ENCODE measurements at regions not wholly inside any gene's neighbourhood (a gene's known extent, or its start where the extent isn't known, plus 50 kb on each side); places are given as distances from the start of the nearest gene placed in this dataset.
"Not testable (repeated sequence)": the region's sequence is repeated elsewhere in the genome, so short reads cannot be mapped to it uniquely, and the experiment has no call there.

- WGBS: 99% methylated on average over 1 of the region's 1 CpG
- H3K27ac ChIP-seq (ENCODE audit: low read depth): no peak overlapping the region
- H3K4me1 ChIP-seq (ENCODE audit: insufficient read depth): no peaks in the 10 kb centered on the region
- no peaks in the 10 kb centered on the region for H3K36me3 ChIP-seq (ENCODE audit: insufficient read depth)
- no peak for DNase-seq (ENCODE audit: extremely low spot score)
- H3K4me3 ChIP-seq (ENCODE audit: low read depth, low read length): no peak overlapping the region
Observed at GRCh38 chr12:84384384-84384783, 528.2 kb downstream of the SLC6A15 start.

DNA sequence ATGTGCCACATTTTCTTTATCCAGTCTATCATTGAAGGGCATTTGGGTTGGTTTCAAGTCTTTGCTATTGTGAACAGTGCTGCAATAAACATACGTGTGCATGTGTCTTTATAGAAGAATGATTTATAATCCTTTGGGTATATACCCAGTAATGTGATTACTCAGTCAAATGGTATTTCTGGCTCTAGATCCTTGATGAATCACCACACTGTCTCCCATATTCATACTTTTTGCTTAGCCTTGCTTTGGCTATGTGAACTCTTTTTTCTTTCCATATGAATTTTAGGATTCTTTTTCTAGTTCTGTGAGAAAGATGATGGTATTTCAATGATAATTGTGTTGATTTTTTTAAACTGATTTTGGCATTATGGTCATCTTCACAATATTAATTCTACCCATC, 530.1 kb downstream of the SLC6A15 start:
- not testable (repeated sequence) for H3K4me1 ChIP-seq (ENCODE audit: insufficient read depth); H3K27ac ChIP-seq (ENCODE audit: low read depth); H3K4me3 ChIP-seq (ENCODE audit: low read depth, low read length); DNase-seq (ENCODE audit: extremely low spot score); H3K36me3 ChIP-seq (ENCODE audit: insufficient read depth)
- 53% methylated on average over 1 of the region's 1 CpG for WGBS

DNA sequence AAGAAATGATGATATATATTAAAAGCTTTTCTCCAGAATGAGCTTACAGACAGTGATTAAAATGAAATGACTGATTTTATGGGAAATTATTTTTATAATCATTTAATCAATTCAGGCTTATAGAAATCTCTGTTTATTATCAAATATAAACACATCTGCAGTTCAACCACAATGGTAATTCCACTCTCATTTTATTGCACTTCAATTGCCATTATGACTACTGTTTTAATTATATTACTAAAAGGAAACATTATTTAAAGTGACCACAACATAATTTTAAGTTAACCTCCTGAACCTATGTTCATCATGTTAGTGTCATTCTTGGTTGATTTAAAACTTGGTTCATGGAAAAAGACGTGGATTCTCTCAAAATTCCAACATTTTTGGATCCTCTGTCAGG, 536.3 kb downstream of the SLC6A15 start:
- H3K4me1 ChIP-seq (ENCODE audit: insufficient read depth): no peaks in the 10 kb centered on the region
- no peaks in the 10 kb centered on the region for H3K36me3 ChIP-seq (ENCODE audit: insufficient read depth)
- DNase-seq (ENCODE audit: extremely low spot score): no peak
- H3K4me3 ChIP-seq (ENCODE audit: low read depth, low read length): no peak overlapping the region
- H3K27ac ChIP-seq (ENCODE audit: low read depth): no peak overlapping the region
- WGBS: 59% methylated on average over 1 of the region's 1 CpG

- H3K36me3 ChIP-seq (ENCODE audit: insufficient read depth): no peaks in the 10 kb centered on the region
- no peak overlapping the region for H3K4me3 ChIP-seq (ENCODE audit: low read depth, low read length)
- WGBS: 37% methylated on average over 1 of the region's 1 CpG
- no peak overlapping the region for H3K27ac ChIP-seq (ENCODE audit: low read depth)
- DNase-seq (ENCODE audit: extremely low spot score): no peak
- no peaks in the 10 kb centered on the region for H3K4me1 ChIP-seq (ENCODE audit: insufficient read depth)
Observed at GRCh38 chr12:84375449-84376170, 537.0 kb downstream of the SLC6A15 start.

DNA sequence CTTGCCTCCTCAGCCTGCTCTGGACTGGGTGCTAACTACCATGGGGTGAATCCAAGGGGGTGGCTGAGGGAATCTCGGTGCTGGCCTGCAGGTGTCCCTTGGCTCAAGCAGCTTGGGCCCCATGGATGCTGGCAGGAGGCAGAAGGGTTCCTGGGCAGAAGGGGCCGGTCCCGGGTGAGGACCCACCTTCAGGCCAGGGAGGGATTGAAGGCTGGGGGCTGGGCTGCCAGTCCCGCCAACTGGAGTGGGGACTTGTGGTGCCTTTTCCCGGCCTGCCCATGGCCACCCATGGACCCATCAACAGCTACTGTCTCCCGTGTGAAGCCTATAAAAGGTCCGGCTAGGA, 550.1 kb downstream of the SLC6A15 start:
- WGBS: 97% methylated on average over 7 of the region's 7 CpGs
- no peak for DNase-seq (ENCODE audit: extremely low spot score)
- H3K4me3 ChIP-seq (ENCODE audit: low read depth, low read length): no peak overlapping the region
- no peaks in the 10 kb centered on the region for H3K36me3 ChIP-seq (ENCODE audit: insufficient read depth)
- no peak overlapping the region for H3K27ac ChIP-seq (ENCODE audit: low read depth)
- H3K4me1 ChIP-seq (ENCODE audit: insufficient read depth): no peaks in the 10 kb centered on the region

- no peak for DNase-seq (ENCODE audit: extremely low spot score)
- 95% methylated on average over 27 of the region's 27 CpGs for WGBS
- Histone ChIP-seq H3K27ac (ENCODE audit: low read depth) (no peak overlapping the region), H3K36me3 (ENCODE audit: insufficient read depth) (no peaks in the 10 kb centered on the region), H3K4me3 (ENCODE audit: low read depth, low read length) (no peak overlapping the region), H3K4me1 (ENCODE audit: insufficient read depth) (no peaks in the 10 kb centered on the region)
Observed at GRCh38 chr12:84361651-84362551, 550.7 kb downstream of the SLC6A15 start.

DNA sequence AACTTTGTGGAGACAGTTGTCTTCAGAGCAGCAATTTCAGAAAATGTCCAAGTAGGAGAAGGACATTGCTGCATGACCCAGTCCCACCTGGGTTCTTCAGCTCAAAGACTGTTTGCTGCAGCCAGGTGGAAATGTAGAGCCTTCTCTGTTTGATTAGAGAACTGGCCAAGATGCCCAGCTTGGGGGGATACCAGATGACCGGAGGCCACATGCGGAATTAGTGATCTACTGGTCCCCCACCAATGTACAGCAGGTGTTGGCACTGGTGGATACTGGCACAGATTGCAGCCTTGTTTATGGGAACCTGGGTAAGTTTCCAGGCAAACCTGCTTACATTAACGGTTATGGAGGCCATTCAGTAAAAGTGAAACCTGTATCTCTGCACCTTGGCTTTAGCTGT, 555.3 kb downstream of the SLC6A15 start:
- 97% methylated on average over 3 of the region's 3 CpGs for WGBS

GRCh38 chr12:84356224-84356623, 556.4 kb downstream of the SLC6A15 start:
- H3K36me3 ChIP-seq (ENCODE audit: insufficient read depth): no peaks in the 10 kb centered on the region
- no peaks in the 10 kb centered on the region for H3K4me1 ChIP-seq (ENCODE audit: insufficient read depth)
- DNase-seq (ENCODE audit: extremely low spot score): no peak
- no peak overlapping the region for H3K4me3 ChIP-seq (ENCODE audit: low read depth, low read length)
- H3K27ac ChIP-seq (ENCODE audit: low read depth): no peak overlapping the region
- 97% methylated on average over 5 of the region's 5 CpGs for WGBS

More for the DNA sequence above, 555.3 kb downstream of the SLC6A15 start:
- no peak for DNase-seq (ENCODE audit: extremely low spot score)
- no peaks in the 10 kb centered on the region for H3K36me3 ChIP-seq (ENCODE audit: insufficient read depth)
- no peak overlapping the region for H3K27ac ChIP-seq (ENCODE audit: low read depth)
- no peaks in the 10 kb centered on the region for H3K4me1 ChIP-seq (ENCODE audit: insufficient read depth)
- H3K4me3 ChIP-seq (ENCODE audit: low read depth, low read length): no peak overlapping the region

- Histone ChIP-seq H3K27ac (ENCODE audit: low read depth) (no peak overlapping the region), H3K4me3 (ENCODE audit: low read depth, low read length) (no peak overlapping the region), H3K36me3 (ENCODE audit: insufficient read depth) (no peaks in the 10 kb centered on the region), H3K4me1 (ENCODE audit: insufficient read depth) (no peaks in the 10 kb centered on the region)
- no peak for DNase-seq (ENCODE audit: extremely low spot score)
- 91% methylated on average over 6 of the region's 6 CpGs for WGBS
Observed at GRCh38 chr12:84355561-84355960, 557.0 kb downstream of the SLC6A15 start.

GRCh38 chr12:84348582-84348981, 564.0 kb downstream of the SLC6A15 start:
- 90% methylated on average over 2 of the region's 2 CpGs for WGBS
- Histone ChIP-seq H3K4me3 (ENCODE audit: low read depth, low read length) (no peak overlapping the region), H3K4me1 (ENCODE audit: insufficient read depth) (no peaks in the 10 kb centered on the region), H3K36me3 (ENCODE audit: insufficient read depth) (no peaks in the 10 kb centered on the region), H3K27ac (ENCODE audit: low read depth) (no peak overlapping the region)
- no peak for DNase-seq (ENCODE audit: extremely low spot score)

DNA sequence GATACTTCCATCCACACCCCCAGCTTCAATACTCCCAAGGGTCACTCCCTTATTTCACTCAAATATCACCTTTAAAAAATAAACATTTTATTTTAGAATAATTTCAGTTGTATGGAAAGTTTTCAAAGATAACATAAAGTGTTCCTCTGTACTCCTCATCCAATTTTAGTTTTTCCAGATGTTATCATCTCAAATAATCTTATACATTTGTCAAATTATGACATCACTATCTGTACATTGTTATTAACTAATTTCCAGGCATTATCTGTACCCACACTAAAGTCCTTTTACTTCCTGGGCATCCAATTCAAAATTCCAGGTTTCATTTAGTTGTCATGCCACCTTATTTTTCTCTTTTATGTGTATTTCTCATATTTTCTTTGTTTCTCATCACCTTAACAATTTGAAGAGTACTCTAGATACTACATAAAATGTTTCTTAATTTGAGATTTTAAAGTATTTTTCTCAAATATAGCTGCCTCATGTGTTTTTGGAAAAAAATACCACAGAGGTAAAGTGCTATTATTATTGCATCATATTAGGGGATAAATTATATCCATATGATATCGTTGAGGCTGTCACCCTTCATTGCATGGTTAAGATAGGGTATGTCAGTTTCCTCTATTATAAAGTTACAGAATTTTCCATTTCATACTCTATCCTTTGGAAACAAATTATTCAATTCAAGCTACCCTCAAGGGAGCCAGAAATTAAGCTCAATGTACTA, 571.0 kb downstream of the SLC6A15 start:
- Histone ChIP-seq H3K36me3 (ENCODE audit: insufficient read depth) (no peaks in the 10 kb centered on the region), H3K27ac (ENCODE audit: low read depth) (no peak overlapping the region), H3K4me3 (ENCODE audit: low read depth, low read length) (no peak overlapping the region), H3K4me1 (ENCODE audit: insufficient read depth) (no peaks in the 10 kb centered on the region)
- WGBS: 87% methylated on average over 1 of the region's 1 CpG
- DNase-seq (ENCODE audit: extremely low spot score): no peak

GRCh38 chr12:84336231-84336630, 576.4 kb downstream of the SLC6A15 start:
- Histone ChIP-seq H3K27ac (ENCODE audit: low read depth) (no peak overlapping the region), H3K4me1 (ENCODE audit: insufficient read depth) (no peaks in the 10 kb centered on the region), H3K36me3 (ENCODE audit: insufficient read depth) (no peaks in the 10 kb centered on the region), H3K4me3 (ENCODE audit: low read depth, low read length) (no peak overlapping the region)
- WGBS: 60% methylated on average over 1 of the region's 1 CpG
- DNase-seq (ENCODE audit: extremely low spot score): no peak

DNA sequence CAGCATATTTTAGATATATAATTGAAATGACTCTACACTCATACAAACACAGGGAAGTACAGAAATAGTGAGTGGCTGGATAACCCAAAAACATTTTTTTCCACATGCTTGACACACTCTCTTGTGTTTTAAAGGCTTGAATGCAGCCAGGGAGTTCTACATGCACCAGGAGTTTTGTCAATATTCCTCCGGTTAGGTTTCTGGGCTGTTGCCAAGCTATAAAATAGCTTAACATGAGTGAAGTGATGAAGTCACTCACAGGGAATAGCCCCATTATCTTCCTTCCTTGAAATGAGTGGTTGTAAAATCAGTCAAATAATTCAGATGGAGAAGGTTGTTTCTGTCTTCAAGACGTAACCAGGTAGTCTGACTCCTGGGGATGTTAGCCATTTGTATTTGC, 582.7 kb downstream of the SLC6A15 start:
- no peaks in the 10 kb centered on the region for H3K36me3 ChIP-seq (ENCODE audit: insufficient read depth)
- H3K4me1 ChIP-seq (ENCODE audit: insufficient read depth): no peaks in the 10 kb centered on the region
- H3K27ac ChIP-seq (ENCODE audit: low read depth): no peak overlapping the region
- H3K4me3 ChIP-seq (ENCODE audit: low read depth, low read length): no peak overlapping the region
- WGBS: 56% methylated on average over 2 of the region's 2 CpGs
- DNase-seq (ENCODE audit: extremely low spot score): no peak

GRCh38 chr12:84315926-84316325, 596.7 kb downstream of the SLC6A15 start:
- no peaks in the 10 kb centered on the region for H3K36me3 ChIP-seq (ENCODE audit: insufficient read depth)
- WGBS: 29% methylated on average over 1 of the region's 1 CpG
- H3K4me3 ChIP-seq (ENCODE audit: low read depth, low read length): no peak overlapping the region
- no peak for DNase-seq (ENCODE audit: extremely low spot score)
- H3K4me1 ChIP-seq (ENCODE audit: insufficient read depth): no peaks in the 10 kb centered on the region
- no peak overlapping the region for H3K27ac ChIP-seq (ENCODE audit: low read depth)
